ENCODE measurements at regions not wholly inside any gene's neighbourhood (a gene's known extent, or its start where the extent isn't known, plus 50 kb on each side); places are given as distances from the start of the nearest gene placed in this dataset.
A peak's percentile ranks its signal among the peaks of the same experiment; 100 is the strongest.

DNA sequence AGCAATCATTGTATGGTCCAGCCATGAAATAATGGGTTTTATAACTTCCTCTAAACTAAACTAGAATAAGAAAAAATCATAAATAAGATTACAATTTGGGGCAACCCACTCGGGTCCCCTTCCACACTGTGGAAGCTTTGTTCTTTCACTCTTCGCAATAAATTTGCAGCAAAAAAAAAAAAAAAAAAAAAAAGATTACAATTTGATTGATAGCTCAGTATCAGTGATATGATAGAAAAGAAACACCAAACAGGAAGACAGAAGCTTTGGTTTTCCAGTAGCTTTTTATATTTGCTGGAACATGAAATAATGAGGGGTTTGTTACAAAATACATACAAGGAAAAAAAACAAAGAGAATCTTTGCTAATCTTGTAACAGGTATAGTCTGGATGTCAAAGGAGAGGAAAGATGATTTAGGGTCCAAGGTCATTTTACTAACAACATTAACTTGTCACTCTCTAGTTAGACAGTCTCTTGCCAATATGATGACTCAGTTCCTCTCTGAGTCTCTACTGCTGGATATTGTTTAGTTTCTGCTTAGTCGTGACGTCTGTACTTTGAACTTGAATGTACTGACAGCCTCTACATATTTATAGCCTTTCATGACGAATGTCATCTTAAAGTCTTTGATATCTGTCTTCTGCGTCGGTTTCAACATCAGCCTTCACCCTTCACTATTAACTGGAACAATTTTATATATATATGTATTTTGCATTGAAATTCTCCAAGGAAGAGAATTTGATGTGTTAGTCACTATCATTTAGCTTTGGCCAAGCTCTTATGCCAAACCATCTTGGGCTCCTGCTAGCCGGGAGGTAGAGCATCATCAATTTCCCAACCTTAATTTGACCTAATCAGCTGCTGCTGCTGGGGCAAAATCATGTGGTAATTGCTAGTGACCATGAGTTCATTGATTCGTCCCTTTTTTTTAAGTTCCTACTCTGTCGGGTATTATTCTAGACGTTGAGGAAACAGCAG lies 213.1 kb upstream of the STXBP5 start (continued):
- TF ChIP-seq, protein P1, sequence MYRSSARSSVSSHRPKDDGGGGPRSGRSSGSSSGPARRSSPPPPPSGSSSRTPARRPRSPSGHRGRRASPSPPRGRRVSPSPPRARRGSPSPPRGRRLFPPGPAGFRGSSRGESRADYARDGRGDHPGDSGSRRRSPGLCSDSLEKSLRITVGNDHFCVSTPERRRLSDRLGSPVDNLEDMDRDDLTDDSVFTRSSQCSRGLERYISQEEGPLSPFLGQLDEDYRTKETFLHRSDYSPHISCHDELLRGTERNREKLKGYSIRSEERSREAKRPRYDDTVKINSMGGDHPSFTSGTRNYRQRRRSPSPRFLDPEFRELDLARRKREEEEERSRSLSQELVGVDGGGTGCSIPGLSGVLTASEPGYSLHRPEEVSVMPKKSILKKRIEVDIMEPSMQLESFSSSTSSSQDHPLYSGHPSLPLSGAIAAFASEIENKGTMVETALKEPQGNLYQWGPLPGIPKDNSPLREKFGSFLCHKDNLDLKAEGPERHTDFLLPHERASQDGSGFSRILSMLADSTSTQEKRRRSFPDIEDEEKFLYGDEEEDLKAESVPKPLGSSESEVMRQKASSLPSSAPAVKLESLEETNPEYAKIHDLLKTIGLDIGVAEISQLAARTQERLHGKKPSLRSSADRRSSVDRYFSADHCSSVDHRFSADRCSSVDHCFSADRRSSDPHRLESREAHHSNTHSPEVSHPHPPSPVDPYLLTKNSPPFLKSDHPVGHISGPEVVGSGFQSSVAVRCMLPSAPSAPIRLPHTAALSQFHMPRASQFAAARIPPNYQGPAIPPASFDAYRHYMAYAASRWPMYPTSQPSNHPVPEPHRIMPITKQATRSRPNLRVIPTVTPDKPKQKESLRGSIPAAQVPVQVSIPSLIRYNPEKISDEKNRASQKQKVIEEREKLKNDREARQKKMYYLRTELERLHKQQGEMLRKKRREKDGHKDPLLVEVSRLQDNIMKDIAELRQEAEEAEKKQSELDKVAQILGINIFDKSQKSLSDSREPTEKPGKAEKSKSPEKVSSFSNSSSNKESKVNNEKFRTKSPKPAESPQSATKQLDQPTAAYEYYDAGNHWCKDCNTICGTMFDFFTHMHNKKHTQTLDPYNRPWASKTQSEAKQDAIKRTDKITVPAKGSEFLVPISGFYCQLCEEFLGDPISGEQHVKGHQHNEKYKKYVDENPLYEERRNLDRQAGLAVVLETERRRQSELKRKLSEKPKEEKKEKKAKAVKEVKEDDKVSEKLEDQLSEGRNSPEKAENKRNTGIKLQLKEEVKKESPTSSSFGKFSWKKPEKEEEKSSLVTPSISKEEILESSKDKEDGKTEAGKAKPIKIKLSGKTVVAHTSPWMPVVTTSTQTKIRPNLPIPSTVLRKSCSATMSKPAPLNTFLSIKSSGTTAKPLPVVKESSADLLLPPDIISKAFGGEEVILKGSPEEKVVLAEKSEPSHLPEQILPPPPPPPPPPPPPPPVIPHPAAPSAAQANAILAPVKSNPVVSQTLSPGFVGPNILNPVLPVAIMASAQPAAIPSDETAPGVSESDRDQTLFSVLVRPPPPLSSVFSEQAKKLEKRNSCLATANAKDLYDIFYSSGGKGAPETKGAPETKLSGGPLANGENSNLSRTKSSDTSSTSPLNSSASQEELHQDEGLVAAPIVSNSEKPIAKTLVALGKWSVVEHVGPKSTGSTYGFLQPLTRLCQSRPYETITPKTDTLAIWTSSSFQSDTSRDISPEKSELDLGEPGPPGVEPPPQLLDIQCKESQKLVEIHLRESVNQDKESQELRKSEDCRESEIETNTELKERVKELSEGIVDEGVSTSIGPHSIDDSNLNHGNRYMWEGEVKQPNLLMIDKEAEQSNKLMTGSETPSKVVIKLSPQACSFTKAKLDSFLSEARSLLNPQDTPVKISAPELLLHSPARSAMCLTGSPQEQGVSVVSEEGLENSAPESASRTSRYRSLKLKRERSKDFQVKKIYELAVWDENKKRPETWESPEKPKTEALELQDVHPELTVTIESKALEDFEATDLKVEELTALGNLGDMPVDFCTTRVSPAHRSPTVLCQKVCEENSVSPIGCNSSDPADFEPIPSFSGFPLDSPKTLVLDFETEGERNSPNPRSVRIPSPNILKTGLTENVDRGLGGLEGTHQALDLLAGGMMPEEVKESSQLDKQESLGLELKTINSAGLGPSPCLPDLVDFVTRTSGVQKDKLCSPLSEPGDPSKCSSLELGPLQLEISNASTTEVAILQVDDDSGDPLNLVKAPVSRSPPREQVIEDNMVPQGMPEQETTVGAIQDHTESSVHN (CRISPR knock-in tag; IDR thresholded peaks at IDR 0.05) = no peak
- TF ChIP-seq MAZ (IDR thresholded peaks at IDR 0.05; ENCODE audit: borderline replicate concordance, low read depth, low read length) (no peak), MAZ (CRISPR knock-in tag; IDR thresholded peaks at IDR 0.05; ENCODE audit: low read depth) (no peak), ZNF83 (CRISPR knock-in tag; IDR thresholded peaks at IDR 0.05; ENCODE audit: borderline replicate concordance) (no peak), MIER2 (CRISPR knock-in tag; IDR thresholded peaks at IDR 0.05) (no peak; the same call in 1 of the 2 replicates), FOXA1 (IDR thresholded peaks at IDR 0.05) (no peak), FOXA1 (CRISPR knock-in tag; IDR thresholded peaks at IDR 0.05) (peak; percentile 50), SAFB2 (CRISPR knock-in tag; IDR thresholded peaks at IDR 0.05; ENCODE audit: borderline replicate concordance, low read depth) (no peak), TSC22D2 (CRISPR knock-in tag; IDR thresholded peaks at IDR 0.05; ENCODE audit: borderline replicate concordance) (no peak), ZNF496 (CRISPR knock-in tag; IDR thresholded peaks at IDR 0.05; ENCODE audit: insufficient replicate concordance) (no peak)
- TF ChIP-seq, protein P2, sequence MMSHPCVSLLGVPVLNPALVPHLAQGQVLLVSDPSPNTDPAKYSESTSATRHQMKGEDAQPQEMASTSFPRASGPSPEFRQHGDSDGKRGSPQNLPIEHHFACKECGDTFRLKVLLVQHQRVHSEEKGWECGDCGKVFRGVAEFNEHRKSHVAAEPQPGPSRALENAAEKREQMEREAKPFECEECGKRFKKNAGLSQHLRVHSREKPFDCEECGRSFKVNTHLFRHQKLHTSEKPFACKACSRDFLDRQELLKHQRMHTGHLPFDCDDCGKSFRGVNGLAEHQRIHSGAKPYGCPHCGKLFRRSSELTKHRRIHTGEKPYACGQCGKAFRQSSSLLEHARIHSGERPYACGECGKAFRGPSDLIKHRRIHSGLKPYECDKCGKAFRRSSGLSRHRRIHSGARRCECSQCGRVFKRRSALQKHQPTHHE (CRISPR knock-in tag; IDR thresholded peaks at IDR 0.05; ENCODE audit: borderline replicate concordance) = no peak
- TF ChIP-seq, protein P3, sequence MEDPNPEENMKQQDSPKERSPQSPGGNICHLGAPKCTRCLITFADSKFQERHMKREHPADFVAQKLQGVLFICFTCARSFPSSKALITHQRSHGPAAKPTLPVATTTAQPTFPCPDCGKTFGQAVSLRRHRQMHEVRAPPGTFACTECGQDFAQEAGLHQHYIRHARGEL (CRISPR knock-in tag; IDR thresholded peaks at IDR 0.05) = no peak
